ENCODE measurements at regions not wholly inside any gene's neighbourhood (a gene's known extent, or its start where the extent isn't known, plus 50 kb on each side); places are given as distances from the start of the nearest gene placed in this dataset.
"Not testable (repeated sequence)": the region's sequence is repeated elsewhere in the genome, so short reads cannot be mapped to it uniquely, and the experiment has no call there.

GRCh38 chr6:8940356-8940755 is 505.0 kb upstream of the SLC35B3 start:
- no peak for DNase-seq

- DNase-seq: no peak
Measured at GRCh38 chr6:8939615-8940014, 504.3 kb upstream of the SLC35B3 start.

GRCh38 chr6:8934318-8934717 is 499.0 kb upstream of the SLC35B3 start:
- DNase-seq: no peak

GRCh38 chr6:8930009-8930408 is 494.7 kb upstream of the SLC35B3 start:
- DNase-seq: no peak

- DNase-seq: not testable (repeated sequence)
Measured at GRCh38 chr6:8920244-8920643, 484.9 kb upstream of the SLC35B3 start.

GRCh38 chr6:8918196-8918595 is 482.9 kb upstream of the SLC35B3 start:
- DNase-seq: no peak

- DNase-seq: no peak
Measured at GRCh38 chr6:8914700-8915099, 479.4 kb upstream of the SLC35B3 start.

- no peak for DNase-seq
Measured at GRCh38 chr6:8908638-8909037, 473.3 kb upstream of the SLC35B3 start.

- DNase-seq: no peak
Measured at GRCh38 chr6:8906699-8907098, 471.4 kb upstream of the SLC35B3 start.

GRCh38 chr6:8905757-8906156 is 470.4 kb upstream of the SLC35B3 start:
- DNase-seq: no peak

- DNase-seq: no peak
Measured at GRCh38 chr6:8904754-8905153, 469.4 kb upstream of the SLC35B3 start.

- no peak for DNase-seq
Measured at GRCh38 chr6:8900056-8900455, 464.7 kb upstream of the SLC35B3 start.

GRCh38 chr6:8889514-8889913 is 454.2 kb upstream of the SLC35B3 start:
- no peak for DNase-seq

GRCh38 chr6:8888468-8888867 is 453.1 kb upstream of the SLC35B3 start:
- DNase-seq: no peak

- DNase-seq: no peak
Measured at GRCh38 chr6:8881663-8882062, 446.3 kb upstream of the SLC35B3 start.

- DNase-seq: no peak
Measured at GRCh38 chr6:8879334-8879733, 444.0 kb upstream of the SLC35B3 start.

- DNase-seq: no peak
Measured at GRCh38 chr6:8875986-8876385, 440.6 kb upstream of the SLC35B3 start.

GRCh38 chr6:8872589-8872988 is 437.2 kb upstream of the SLC35B3 start:
- DNase-seq: no peak

- no peak for DNase-seq
Measured at GRCh38 chr6:8865451-8865850, 430.1 kb upstream of the SLC35B3 start.

GRCh38 chr6:8860671-8861070 is 425.3 kb upstream of the SLC35B3 start:
- DNase-seq: no peak

- DNase-seq: no peak
Measured at GRCh38 chr6:8859501-8859900, 424.2 kb upstream of the SLC35B3 start.

GRCh38 chr6:8858854-8859331 is 423.5 kb upstream of the SLC35B3 start:
- DNase-seq: no peak

- DNase-seq: no peak
Measured at GRCh38 chr6:8857160-8857559, 421.8 kb upstream of the SLC35B3 start.

GRCh38 chr6:8855411-8855810 is 420.1 kb upstream of the SLC35B3 start:
- no peak for DNase-seq

GRCh38 chr6:8852332-8852731 is 417.0 kb upstream of the SLC35B3 start:
- DNase-seq: no peak

- DNase-seq: not testable (repeated sequence)
Measured at GRCh38 chr6:8846680-8847079, 411.3 kb upstream of the SLC35B3 start.
